Mesenchymal stem cell (in vitro differentiated cells and primary cell): ENCODE measurements at regions not wholly inside any gene's neighbourhood (a gene's known extent, or its start where the extent isn't known, plus 50 kb on each side); places are given as distances from the start of the nearest gene placed in this dataset.
A peak's percentile ranks its signal among the peaks of the same experiment; 100 is the strongest.
"Not testable (repeated sequence)": the region's sequence is repeated elsewhere in the genome, so short reads cannot be mapped to it uniquely, and the experiment has no call there.

Experiments used
- DNase-seq: peaks from one replicate; pipeline ENCODE4 v3.0.0-alpha.2; 2013
- H2AFZ ChIP-seq: one replicate; pipeline ENCODE4 v1.6.1; 2013; ENCODE audit warnings: low read depth, mild to moderate bottlenecking, control low read depth, inconsistent platforms, low read length, moderate library complexity
- H2AK5ac ChIP-seq: 2 replicates; pipeline ENCODE4 v1.6.1; 2013; ENCODE audit warnings: low read length, moderate library complexity, mild to moderate bottlenecking, inconsistent platforms; ENCODE audit not compliant: severe bottlenecking
- H2BK120ac ChIP-seq: one replicate; pipeline ENCODE4 v1.6.1; 2013; ENCODE audit warnings: low read depth, mild to moderate bottlenecking, inconsistent platforms, low read length, moderate library complexity
- H2BK12ac ChIP-seq, 2 experiments: one replicate each; pipeline ENCODE4 v1.6.1; 2013; ENCODE audit warnings: inconsistent platforms in 2 of 2, low read length in 2 of 2, mild to moderate bottlenecking in 2 of 2, moderate library complexity in 2 of 2, control low read depth in 1 of 2
- H2BK15ac ChIP-seq: one replicate; pipeline ENCODE4 v1.6.1; 2013; ENCODE audit warnings: mild to moderate bottlenecking, low read depth, inconsistent platforms; ENCODE audit not compliant: poor library complexity, severe bottlenecking
- H2BK5ac ChIP-seq: 2 replicates; pipeline ENCODE4 v1.6.1; 2013; ENCODE audit warnings: low read depth, mild to moderate bottlenecking, low read length, control low read depth, inconsistent platforms; ENCODE audit not compliant: poor library complexity, severe bottlenecking
- H3K14ac ChIP-seq, 2 experiments: one replicate each; pipeline ENCODE4 v1.6.1; 2013; ENCODE audit warnings: inconsistent platforms in 2 of 2, low read length in 2 of 2, control low read depth in 1 of 2, mild to moderate bottlenecking in 1 of 2, moderate library complexity in 1 of 2
- H3K18ac ChIP-seq, 2 experiments: one replicate each; pipeline ENCODE4 v1.6.1; 2013; ENCODE audit warnings: inconsistent platforms in 2 of 2, low read length in 2 of 2, control low read depth in 1 of 2, low read depth in 1 of 2, mild to moderate bottlenecking in 1 of 2
- H3K23ac ChIP-seq, 2 experiments: one replicate each; pipeline ENCODE4 v1.6.1; 2013; ENCODE audit warnings: inconsistent platforms in 2 of 2, low read length in 2 of 2, mild to moderate bottlenecking in 2 of 2, moderate library complexity in 2 of 2, control low read depth in 1 of 2
- H3K27ac ChIP-seq: 2 replicates; pipeline ENCODE4 v1.5.1; 2013; ENCODE audit warnings: mild to moderate bottlenecking, moderate library complexity, low read length, control low read depth, inconsistent platforms; ENCODE audit not compliant: poor library complexity, severe bottlenecking
- H3K27me3 ChIP-seq, 2 experiments: 2 replicates each; pipeline versions ENCODE4 v1.6.1 to v1.7.0; 2013; ENCODE audit warnings: low read length in 2 of 2, mild to moderate bottlenecking in 2 of 2, moderate library complexity in 2 of 2, control low read depth in 1 of 2, inconsistent platforms in 1 of 2; ENCODE audit not compliant: control insufficient read depth in 1 of 2, insufficient read depth in 1 of 2
- H3K36me3 ChIP-seq, 2 experiments: 2 replicates each; pipeline versions ENCODE4 v1.6.1 to v1.7.0; 2013; ENCODE audit warnings: low read length in 2 of 2, control low read depth in 1 of 2, inconsistent platforms in 1 of 2, low read depth in 1 of 2, mild to moderate bottlenecking in 1 of 2; ENCODE audit not compliant: insufficient read depth in 2 of 2, control insufficient read depth in 1 of 2
- H3K4ac ChIP-seq, 2 experiments: one replicate each; pipeline ENCODE4 v1.6.1; 2013; ENCODE audit warnings: inconsistent platforms in 2 of 2, low read length in 2 of 2, mild to moderate bottlenecking in 2 of 2, moderate library complexity in 2 of 2, control low read depth in 1 of 2, low read depth in 1 of 2
- H3K4me1 ChIP-seq: 2 replicates; pipeline ENCODE4 v1.6.1; 2013; ENCODE audit warnings: low read depth, low read length, control low read depth; ENCODE audit not compliant: control insufficient read depth, insufficient read depth
- H3K4me2 ChIP-seq: 2 replicates; pipeline ENCODE4 v1.6.1; 2013; ENCODE audit warnings: low read length, mild to moderate bottlenecking, inconsistent platforms; ENCODE audit not compliant: poor library complexity, severe bottlenecking
- H3K4me3 ChIP-seq, 2 experiments: 2 replicates each; pipeline versions ENCODE4 v1.5.1 to v1.7.0; 2013; ENCODE audit warnings: low read length in 2 of 2, mild to moderate bottlenecking in 2 of 2, control low read depth in 1 of 2, low read depth in 1 of 2; ENCODE audit not compliant: insufficient read depth in 1 of 2
- H3K79me1 ChIP-seq: replicated peaks from 2 replicates; pipeline ENCODE4 v1.6.1; 2013; ENCODE audit warnings: mild to moderate bottlenecking, control low read depth, low read length, inconsistent platforms; ENCODE audit not compliant: poor library complexity, severe bottlenecking
- H3K9ac ChIP-seq: 2 replicates; pipeline ENCODE4 v1.7.0; 2013; ENCODE audit warnings: mild to moderate bottlenecking, low read length, moderate library complexity
- H3K9me3 ChIP-seq: 2 replicates; pipeline ENCODE4 v1.7.0; 2013; ENCODE audit warnings: mild to moderate bottlenecking, low read length; ENCODE audit not compliant: control insufficient read depth
- H4K8ac ChIP-seq: one replicate; pipeline ENCODE4 v1.6.1; 2013; ENCODE audit warnings: inconsistent platforms, mild to moderate bottlenecking, low read length, moderate library complexity
- H4K91ac ChIP-seq: one replicate; pipeline ENCODE4 v1.6.1; 2013; ENCODE audit warnings: mild to moderate bottlenecking, low read length, inconsistent platforms
- WGBS: methylation state at CpG from one replicate; pipeline ENCODE4 v1.1.7; 2013; ENCODE audit warnings: mixed read lengths; 5-methylcytosine and 5-hydroxymethylcytosine counted together

DNA sequence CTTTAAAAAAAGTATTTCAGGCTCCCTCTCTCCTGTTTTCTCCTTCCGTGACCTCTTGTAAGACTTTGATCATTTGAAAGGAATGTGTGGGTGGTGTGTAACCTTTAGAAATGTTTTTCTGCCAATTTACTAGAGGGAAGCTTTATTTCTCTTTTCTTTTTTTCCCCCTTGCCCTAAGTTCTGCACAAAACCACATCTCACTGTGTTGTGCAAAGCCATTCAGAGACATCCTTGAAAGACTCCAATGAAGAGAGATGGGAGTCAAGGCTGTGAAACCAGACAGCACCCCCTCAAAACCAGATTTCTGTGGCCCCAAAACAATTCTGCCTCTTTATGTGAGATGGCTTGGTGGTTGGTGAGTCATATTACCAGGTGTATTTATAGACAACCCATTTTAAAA, 184.6 kb upstream of the ERBB4 start:
- H3K4me1 ChIP-seq, result peaks cover 3% of the 10 kb centered on the region
- H2BK15ac ChIP-seq, result no peak overlapping the region
- peak overlapping the region; percentile 48 for H3K27ac ChIP-seq
- no peak overlapping the region for H3K4me3 ChIP-seq
- H3K4me2 ChIP-seq, result no peak overlapping the region
- H3K14ac ChIP-seq, result no peak overlapping the region
- peaks cover 0 to 5% of the 10 kb centered on the region in 2 experiments for H3K36me3 ChIP-seq
- no peak overlapping the region for H4K91ac ChIP-seq
- no peaks in the 10 kb centered on the region for H3K9me3 ChIP-seq
- H3K23ac ChIP-seq, result no peak overlapping the region
- DNase-seq, result no peak
- no peak overlapping the region for H2AK5ac ChIP-seq
- no CpG with 5 or more reads among the region's 1 CpG for WGBS
- no peak overlapping the region for H3K4ac ChIP-seq
- no peaks in the 10 kb centered on the region for H3K27me3 ChIP-seq
- H2BK5ac ChIP-seq, result no peak overlapping the region
- no peak overlapping the region for H2AFZ ChIP-seq
- H3K79me1 ChIP-seq, result no peaks in the 10 kb centered on the region
- no peak overlapping the region for H4K8ac ChIP-seq
- H3K18ac ChIP-seq, result no peak overlapping the region
- H3K9ac ChIP-seq, result no peak overlapping the region
- no peak overlapping the region for H2BK120ac ChIP-seq
- H2BK12ac ChIP-seq, result no peak overlapping the region

DNA sequence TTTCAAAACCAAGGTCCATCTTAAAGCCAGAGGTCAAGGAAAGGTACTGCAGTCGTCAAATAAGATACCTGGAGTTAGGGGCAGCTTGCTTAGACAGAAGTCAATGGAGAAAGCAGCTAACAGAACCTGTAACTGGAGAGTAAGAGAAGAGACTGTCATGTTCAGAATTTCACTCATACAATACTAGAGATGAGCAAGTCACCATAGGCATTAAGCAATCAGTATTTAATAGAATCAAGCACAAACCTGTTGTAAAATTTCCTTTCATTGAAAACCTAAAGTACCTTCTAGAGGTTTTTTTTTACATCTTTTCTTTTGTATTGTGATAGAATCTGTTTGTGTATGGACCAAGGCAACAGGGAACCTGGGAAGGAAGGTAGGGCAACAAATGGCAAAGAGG, 183.4 kb upstream of the ERBB4 start:
- H3K4me2 ChIP-seq, result no peak overlapping the region
- no peaks in the 10 kb centered on the region for H3K9me3 ChIP-seq
- no peak overlapping the region for H4K8ac ChIP-seq
- DNase-seq, result no peak
- no peak overlapping the region for H2BK120ac ChIP-seq
- H3K18ac ChIP-seq, result no peak overlapping the region
- peaks cover 3% of the 10 kb centered on the region for H3K4me1 ChIP-seq
- H3K27ac ChIP-seq, result no peak overlapping the region
- no peak overlapping the region for H2BK15ac ChIP-seq
- H3K27me3 ChIP-seq, result no peaks in the 10 kb centered on the region
- H2AK5ac ChIP-seq, result peak overlapping the region; percentile 51
- H3K79me1 ChIP-seq, result no peaks in the 10 kb centered on the region
- no peak overlapping the region for H2BK12ac ChIP-seq
- 67% methylated on average over 1 of the region's 1 CpG for WGBS
- no peak overlapping the region for H3K4me3 ChIP-seq
- no peak overlapping the region for H4K91ac ChIP-seq
- H3K14ac ChIP-seq, result no peak overlapping the region
- H3K9ac ChIP-seq, result no peak overlapping the region
- H2BK5ac ChIP-seq, result no peak overlapping the region
- no peak overlapping the region for H2AFZ ChIP-seq
- H3K4ac ChIP-seq, result no peak overlapping the region
- no peak overlapping the region for H3K23ac ChIP-seq
- peaks cover 0 to 5% of the 10 kb centered on the region in 2 experiments for H3K36me3 ChIP-seq

DNA sequence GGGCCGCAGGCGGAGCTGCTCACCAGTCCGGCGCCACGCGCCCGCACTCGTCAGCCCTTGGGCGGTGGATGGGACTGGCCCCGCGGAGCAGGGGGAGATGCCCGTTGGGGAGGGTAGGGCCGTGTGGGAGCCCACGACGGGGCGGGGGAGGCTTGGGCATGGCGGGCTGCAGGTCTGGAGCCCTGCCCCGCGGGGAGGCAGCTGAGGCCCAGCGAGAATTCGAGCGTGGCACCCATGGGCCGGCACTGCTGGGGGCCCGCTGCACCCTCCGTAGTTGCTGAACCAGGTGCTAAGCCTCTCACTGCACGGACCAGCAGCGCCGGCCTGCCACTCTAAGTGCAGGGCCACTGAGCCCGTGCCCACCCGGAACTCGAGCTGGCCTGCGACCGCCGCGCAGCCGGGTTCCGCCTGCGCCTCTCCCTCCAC, 182.4 kb upstream of the ERBB4 start:
- no peak overlapping the region for H2BK5ac ChIP-seq
- H3K27me3 ChIP-seq, result no peaks in the 10 kb centered on the region
- no peak overlapping the region for H3K23ac ChIP-seq
- H3K4me3 ChIP-seq, result no peak overlapping the region
- no peak overlapping the region for H4K8ac ChIP-seq
- H3K4ac ChIP-seq, result no peak overlapping the region
- DNase-seq, result no peak
- H3K4me1 ChIP-seq, result no peaks in the 10 kb centered on the region
- H2BK120ac ChIP-seq, result no peak overlapping the region
- H2AFZ ChIP-seq, result no peak overlapping the region
- H3K9me3 ChIP-seq, result no peaks in the 10 kb centered on the region
- no peak overlapping the region for H2AK5ac ChIP-seq
- no peak overlapping the region for H4K91ac ChIP-seq
- no peak overlapping the region for H3K9ac ChIP-seq
- WGBS, result 94% methylated on average over 37 of the region's 38 CpGs
- H2BK15ac ChIP-seq, result no peak overlapping the region
- peaks cover 0 to 5% of the 10 kb centered on the region in 2 experiments for H3K36me3 ChIP-seq
- H3K27ac ChIP-seq, result no peak overlapping the region
- no peak overlapping the region for H2BK12ac ChIP-seq
- H3K4me2 ChIP-seq, result no peak overlapping the region
- no peak overlapping the region for H3K18ac ChIP-seq
- H3K14ac ChIP-seq, result no peak overlapping the region
- no peaks in the 10 kb centered on the region for H3K79me1 ChIP-seq

DNA sequence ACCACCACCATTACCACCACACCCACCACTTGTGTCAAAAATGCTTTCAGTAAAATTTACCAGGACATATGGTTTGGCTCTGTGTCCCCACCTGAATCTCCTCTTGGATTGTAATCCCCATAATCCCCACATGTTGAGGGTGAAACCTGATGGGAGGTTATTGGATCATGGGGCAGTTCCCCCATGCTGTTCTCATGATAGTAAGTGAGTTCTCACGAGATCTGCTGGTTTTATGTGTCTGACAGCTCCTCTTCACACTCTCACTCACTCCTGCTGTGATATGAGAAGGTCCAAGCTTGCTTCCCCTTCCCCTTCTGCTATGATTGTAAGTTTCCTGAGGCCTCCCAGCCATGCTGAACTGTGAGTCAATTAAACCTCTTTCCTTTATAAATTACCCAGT, 176.8 kb upstream of the ERBB4 start:
- H3K9ac ChIP-seq, H3K27me3 ChIP-seq, H2AFZ ChIP-seq, DNase-seq, H2BK5ac ChIP-seq, H2BK15ac ChIP-seq, H3K4me3 ChIP-seq, H2BK120ac ChIP-seq, H3K79me1 ChIP-seq, H3K4me1 ChIP-seq, H3K27ac ChIP-seq, H3K4me2 ChIP-seq, H4K91ac ChIP-seq, H3K23ac ChIP-seq, H3K9me3 ChIP-seq, H4K8ac ChIP-seq, H3K14ac ChIP-seq, H2AK5ac ChIP-seq, H2BK12ac ChIP-seq, H3K4ac ChIP-seq, H3K36me3 ChIP-seq, H3K18ac ChIP-seq: not testable (repeated sequence)
- WGBS, result 6% methylated on average over 1 of the region's 1 CpG
